ENCODE measurements at regions not wholly inside any gene's neighbourhood (a gene's known extent, or its start where the extent isn't known, plus 50 kb on each side); places are given as distances from the start of the nearest gene placed in this dataset.
"Not testable (repeated sequence)": the region's sequence is repeated elsewhere in the genome, so short reads cannot be mapped to it uniquely, and the experiment has no call there.

DNA sequence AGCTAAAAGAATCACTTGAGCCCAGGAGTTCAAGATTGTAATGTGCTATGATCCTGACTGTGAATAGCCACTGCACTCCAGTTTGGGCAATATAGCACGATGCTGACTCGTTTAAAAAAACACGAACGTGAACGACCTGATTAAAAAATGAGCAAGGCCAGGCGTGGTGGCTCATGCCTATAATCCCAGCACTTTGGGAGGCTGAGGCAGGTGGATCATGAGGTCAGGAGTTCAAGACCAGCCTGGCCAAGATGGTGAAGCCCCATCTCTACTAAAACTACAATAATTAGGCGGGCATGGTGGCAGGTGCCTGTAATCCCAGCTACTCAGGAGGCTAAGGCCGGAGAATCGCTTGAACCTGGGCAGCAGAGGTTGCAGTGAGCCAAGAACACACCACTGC, 58.6 kb upstream of the NCOA3 start:
- not testable (repeated sequence) for DNase-seq

DNA sequence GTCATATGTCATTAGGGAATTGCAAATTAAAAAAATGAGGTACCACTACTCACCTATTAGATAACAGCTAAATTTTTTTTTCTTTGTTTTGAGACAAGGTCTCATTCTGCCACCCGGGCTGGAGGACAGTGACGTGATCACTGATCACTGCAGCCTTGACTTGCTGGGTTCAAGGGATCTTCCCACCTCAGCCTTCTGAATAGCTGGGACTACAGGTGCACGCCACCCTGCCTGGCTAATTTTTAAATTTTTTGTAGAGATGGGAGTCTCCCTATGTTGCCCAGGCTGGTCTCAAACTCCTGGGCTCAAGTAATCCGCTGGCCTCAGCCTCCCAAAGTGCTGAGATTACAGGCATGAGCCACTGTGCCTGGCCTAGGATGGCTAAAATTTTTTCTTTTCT, 57.1 kb upstream of the NCOA3 start:
- no peak for DNase-seq

DNA sequence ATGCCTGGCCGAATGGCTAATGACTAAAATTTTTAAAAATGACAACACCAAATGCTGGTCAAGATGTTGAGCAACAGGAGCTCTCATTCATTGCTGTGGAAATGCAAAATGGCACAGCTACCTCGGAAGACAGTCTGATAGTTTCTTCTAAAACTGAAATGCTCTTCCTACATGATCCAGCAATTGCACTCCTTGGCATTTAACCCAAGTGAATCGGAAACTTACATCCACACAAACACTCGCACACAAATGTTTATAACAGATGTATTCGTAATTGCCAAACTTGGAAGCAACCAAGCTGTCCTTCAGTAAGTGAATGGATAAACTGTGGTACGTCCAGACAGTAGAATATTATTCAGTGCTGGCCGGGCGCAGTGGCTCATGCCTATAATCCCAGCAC, 56.4 kb upstream of the NCOA3 start:
- DNase-seq = no peak

DNA sequence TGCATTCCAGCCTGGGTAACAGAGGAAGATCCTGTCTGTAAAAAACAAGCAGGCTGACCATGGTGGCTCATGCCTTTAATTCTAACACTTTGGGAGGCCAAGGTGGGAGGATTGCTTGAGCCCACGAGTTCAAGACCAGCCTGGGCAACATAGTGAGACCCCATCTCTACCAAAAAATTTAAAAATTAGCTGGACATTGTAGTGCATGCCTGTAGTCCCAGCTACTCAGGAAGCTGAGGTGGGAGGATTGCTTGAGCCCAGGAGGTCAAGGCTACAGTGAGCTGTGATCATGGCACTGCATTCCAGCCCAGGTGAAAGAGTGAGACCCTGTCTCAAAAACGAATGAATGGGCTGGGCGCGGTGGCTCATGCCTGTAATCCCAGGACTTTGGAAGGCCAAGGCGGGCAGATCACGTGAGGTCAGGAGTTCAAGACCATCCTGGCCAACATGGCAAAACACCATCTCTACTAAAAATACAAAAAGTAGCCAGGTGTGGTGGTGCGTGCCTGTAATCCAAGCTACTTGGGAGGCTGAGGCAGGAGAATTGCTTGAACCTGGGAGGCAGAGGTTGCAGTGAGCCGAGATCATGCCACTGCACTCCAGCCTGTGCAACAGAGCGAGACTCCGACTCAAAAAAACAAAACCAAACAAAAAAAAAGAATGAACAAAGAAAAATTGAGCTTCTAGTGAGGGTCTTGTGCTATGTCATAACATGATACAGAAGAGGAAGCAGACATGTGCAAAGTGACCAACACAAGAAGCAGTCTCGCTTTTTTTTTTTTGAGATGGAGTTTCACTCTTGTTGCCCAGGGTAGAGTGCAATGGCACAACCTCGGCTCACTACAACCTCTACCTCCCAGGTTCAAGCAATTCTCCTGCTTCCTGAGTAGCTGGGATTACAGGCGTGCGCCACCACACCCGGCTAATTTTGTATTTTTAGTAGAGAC, 54.1 kb upstream of the NCOA3 start:
- DNase-seq = not testable (repeated sequence)

DNA sequence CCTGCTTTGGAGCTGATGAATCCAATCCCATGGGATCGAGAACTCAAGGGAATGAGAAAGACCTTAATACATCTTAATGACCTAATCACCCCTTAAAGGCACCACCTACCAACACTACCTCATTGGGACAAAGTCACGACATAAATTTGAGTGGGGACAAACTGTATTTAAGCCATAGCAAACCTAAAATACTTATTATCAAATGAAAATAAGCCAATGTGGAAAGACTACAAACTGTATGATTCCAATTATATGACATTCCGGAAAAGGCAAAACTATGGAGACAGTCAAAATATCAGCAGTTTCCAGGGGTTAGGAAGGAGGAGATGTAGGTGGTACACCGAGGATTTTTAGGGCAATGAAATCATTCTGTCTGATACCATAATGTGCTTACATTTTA, 53.3 kb upstream of the NCOA3 start:
- DNase-seq = no peak

DNA sequence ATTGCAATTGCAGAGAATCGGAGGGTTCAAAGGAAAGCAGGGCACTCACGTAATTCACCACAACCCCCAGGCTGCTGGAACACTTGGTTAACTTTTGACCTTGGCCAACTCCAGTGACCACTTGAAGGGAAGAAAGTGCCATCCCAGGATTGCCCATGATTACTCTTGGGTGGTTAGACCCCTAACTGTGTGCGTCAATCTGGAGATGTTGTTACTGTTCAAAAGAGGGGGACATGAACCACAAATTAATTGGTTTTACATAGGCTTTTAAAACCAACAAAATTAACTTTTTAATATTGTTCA, 50.1 kb upstream of the NCOA3 start:
- no peak for DNase-seq

Measured in CD4-positive, alpha-beta T cell treated with Interleukin-12 subunit alpha and Interleukin-12 subunit beta, for 1 hour (primary cell).